GM11168 (cell line): ENCODE measurements at regions not wholly inside any gene's neighbourhood (a gene's known extent, or its start where the extent isn't known, plus 50 kb on each side); places are given as distances from the start of the nearest gene placed in this dataset.

ENCODE experiments used
- in situ Hi-C: fragments of 300-500 bp; cut with MboI; formaldehyde crosslinking; loops from one replicate; pipeline ENCODE4 v1.12.0; 2022; ENCODE audit warnings: low sequenced_read_pairs; ENCODE audit not compliant: unreplicated experiment

DNA sequence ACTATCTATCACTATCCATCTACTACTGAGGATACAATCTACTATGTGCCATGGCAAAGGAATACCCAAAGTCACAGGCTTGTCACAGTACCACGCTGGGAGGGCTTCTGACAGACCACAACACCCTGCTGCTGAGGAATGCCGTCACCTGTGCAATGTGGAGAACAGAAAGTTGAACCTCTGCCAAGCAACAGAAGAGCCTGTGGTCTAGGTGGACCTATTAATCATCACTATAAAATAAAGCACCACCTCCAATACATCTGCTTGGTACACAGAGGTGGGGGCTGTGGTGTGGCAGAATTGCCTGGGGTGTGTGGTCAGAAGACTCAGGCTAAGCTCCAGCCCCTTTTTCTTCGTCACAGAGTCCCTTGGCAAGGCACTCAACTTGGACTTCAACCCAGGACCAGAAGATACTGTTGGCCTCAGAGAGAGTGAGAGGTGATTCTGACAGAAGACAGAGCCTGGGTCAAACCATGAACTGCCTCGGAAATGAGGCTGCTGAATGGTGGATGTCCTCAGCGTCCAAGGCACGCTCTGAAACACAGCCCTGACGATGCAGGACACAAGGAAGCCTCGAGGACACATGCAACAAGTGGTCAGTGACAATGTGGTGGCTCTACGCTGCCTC lies 189.4 kb upstream of the CHRNA7 start:
- in situ Hi-C loops = loop anchor here (25.0 kb wide), 1 partner anchor 179 kb away; no protein-coding TSS in a partner anchor

DNA sequence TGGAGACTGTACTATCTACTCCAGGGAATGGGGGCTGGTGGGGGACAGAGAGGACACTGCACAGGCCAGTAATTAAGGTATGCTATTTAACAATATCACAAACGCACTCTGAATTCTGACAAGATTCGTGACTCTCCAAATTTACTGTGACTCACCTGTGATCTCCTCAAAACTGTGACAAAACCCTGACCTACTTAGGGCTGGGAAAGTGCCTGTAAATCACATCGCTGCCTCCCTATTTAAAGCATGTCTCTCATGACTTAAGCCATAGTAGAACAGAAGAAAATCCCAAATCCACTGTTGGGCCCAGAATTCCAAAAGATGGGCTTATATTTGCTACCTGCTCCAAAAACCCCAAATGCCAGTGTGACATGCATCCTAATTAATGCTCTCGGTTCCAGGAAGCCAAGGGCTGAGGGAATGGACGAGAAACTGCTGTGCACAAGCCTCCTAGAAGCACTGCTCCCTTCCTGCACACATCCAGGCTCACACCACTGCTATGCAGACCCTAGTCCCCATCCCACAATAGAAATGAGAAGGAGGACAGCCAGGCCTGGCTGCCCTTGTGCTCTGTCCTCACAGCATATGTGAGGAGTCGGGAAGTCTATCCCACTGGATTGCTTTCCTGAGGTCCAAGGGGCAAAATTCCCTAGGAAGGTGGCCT lies 187.7 kb upstream of the CHRNA7 start:
- in situ Hi-C loops = loop anchor here (25.0 kb wide), 1 partner anchor 180 kb away; no protein-coding TSS in a partner anchor

DNA sequence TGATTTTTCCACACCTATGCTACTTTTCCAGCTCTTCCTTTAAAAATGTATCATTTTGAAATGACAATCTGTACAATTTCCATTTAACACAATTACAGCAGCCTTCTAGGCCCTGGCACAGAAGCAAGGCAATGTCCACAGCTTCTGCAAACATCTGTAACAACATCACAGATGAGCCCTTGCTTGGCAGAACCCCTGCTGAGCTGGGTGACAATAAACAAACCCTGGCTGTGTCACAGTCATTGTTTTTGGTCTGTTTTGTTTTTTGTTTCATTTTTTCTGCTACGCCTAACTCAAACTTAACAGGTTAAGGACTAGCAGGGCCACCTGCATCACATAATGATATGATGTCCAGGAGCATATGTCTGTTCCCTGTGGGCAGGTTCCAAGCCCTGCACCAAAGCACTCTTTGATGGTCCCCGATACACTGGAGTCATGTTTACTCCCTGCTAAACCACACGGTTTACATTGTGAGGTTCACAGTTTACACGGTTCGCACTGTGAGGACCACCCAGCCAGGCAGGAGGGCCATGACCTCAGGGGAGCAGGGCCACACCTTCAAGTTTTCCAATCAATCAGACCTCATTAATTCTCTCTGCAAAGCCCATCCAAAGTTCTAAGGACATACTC lies 186.8 kb upstream of the CHRNA7 start:
- in situ Hi-C loops = loop anchor here (25.0 kb wide), 1 partner anchor 181 kb away; no protein-coding TSS in a partner anchor

DNA sequence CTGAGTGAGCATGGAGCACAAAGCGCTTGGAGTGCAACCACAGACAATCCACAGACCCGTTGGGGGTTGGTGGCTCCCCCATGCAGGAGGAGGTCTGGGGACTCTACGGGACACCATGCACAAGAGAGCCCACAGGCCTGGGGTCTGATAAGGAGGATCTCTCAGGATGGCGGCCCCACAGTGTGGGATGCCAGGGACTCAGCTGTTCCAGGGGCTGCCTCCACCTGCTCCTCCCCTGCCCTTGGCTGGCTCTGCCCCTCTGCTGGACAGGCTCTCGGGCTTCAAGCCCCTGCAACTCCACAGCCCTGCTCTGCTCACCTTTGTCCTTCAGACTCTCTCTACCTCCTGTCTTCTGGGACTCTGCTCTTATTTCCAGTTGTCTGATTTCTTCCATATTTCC lies 184.5 kb upstream of the CHRNA7 start:
- in situ Hi-C loops = loop anchor here (25.0 kb wide), 1 partner anchor 183 kb away; no protein-coding TSS in a partner anchor

DNA sequence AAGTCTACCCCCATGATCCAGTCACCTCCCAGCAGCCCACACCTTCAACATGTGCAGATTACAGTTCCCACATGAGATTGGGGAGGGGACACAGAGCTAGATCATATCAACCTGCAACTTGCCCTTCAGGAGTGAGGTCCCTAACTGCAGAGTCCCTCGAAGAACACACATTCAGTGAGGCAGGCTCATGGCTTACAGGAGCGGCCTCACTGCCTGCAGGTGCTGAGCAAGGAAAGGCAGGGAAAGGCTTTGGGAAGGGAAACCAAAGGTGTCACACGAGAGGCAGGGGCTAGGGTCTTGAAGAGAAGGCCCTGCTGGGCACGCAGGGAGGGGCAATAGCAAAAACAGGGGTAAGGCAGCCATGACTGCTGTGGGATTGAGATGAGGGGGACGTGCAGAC lies 182.4 kb upstream of the CHRNA7 start:
- in situ Hi-C loops = loop anchor here (25.0 kb wide), 1 partner anchor 186 kb away; no protein-coding TSS in a partner anchor

DNA sequence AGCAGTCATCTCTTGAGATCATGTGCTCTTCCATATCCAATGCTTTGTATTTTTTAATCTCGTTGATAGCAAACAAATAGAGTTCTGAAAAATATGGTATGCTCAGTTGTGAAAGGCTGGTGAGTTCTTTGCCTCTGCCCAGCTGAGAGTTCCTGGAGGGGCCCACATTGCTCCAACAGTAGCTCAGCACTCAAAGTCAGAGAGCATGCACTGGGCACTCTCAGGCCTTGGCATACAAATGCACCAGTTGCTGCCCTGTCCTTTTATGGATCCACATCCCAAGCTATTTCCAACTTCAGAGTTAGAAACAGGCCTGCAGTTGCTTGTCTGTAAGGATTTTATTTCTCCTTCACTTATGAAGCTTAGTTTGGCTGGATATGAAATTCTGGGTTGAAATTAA lies 181.7 kb upstream of the CHRNA7 start:
- in situ Hi-C loops = loop anchor here (25.0 kb wide), 1 partner anchor 186 kb away; no protein-coding TSS in a partner anchor

DNA sequence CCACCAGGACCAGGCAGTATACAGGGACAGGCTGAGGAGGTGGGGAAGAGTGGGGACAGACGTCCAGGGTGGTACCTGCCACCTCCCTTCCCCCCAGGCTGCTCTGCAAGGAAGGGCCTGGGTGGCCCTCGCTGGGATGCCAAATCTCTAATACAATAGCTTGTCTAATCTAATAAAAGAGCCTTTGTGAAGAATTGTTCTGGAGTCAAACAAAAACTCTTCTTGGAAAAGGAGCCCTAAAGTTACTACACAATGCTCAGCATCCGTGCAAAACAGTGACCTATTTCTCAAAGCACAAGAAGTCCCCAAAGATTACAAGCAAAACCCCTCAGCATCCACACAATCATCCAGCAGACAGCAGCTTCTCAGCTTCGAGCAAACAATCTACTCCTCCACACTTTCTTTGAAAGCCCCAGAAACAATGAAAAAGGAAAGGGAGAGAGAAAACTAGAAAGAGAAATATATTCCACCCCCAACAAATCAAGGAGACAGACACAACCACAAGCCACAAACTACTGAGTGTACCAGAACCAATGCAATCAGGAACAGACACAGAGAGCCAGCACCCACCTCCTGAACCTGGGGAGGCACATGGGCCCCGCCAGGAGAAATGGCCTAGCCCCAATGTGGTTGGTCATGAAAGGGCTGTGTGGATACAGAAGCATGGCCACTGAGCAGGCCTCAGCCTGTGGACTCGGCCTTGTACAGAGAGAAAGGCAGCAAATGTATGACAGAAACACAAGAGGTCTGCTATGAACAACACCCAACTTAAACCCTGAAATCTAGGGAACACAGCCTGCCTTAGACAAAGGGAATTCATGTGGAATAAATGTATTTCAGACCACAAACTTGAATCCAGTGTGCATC lies 177.1 kb upstream of the CHRNA7 start:
- in situ Hi-C loops = no loop called here

DNA sequence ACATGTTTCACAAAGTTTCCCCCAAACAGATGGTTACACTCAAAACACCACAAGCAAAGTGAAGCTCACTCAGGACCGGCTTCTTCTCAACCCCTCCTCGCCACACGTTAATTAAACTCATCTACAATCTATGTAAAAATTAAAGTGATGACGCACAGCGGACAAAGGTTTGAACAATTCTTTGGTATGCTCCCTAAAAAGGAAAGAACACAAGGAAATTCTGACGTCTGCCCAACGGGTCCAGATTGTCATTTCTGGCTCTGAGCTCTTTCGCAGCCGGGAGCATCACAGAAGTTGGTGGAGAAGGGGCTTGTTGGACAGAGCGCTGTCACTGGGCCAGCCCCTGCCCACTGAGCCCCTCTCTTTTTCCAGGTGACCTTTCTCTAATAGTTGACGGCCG lies 173.7 kb upstream of the CHRNA7 start:
- in situ Hi-C loops = no loop called here

DNA sequence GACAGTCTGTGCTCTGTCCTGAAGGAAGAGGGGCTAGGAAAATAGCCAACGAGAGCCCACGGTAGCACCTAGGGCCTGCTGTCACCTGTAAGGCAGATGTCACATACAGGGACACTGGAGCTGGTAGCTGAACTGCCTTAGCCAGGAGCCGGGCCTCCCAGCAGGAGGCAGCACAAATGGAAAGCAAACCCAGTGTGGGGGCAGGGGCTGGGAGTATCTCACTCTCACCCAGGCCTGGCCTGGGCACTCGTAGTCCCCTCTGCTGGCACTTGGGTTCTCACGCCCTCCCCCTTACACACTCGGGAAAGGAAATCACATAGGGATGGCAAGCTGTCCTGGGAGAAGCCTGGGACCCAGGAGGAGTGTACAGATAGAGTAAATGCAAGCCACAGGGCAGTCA lies 173.1 kb upstream of the CHRNA7 start:
- in situ Hi-C loops = no loop called here

DNA sequence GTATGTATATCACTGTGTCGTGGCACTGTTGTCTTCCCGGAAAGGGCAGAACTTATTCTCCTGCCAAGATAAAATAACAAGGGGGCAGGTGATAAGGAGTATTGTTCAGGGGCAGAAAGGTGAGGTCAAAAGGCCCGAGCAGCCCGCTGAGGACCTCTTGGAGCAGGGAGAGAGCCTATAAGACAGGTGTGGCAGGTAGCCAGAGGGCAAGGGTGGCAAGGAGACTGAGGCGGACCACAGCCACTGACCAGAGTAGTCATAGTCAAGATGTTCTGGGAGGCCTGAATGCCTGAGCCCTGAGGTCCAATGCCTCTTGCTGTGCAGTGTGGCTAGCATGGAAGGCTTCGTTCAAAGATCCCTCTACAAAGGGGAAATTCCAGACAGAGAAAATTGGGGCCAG lies 172.3 kb upstream of the CHRNA7 start:
- in situ Hi-C loops = no loop called here

DNA sequence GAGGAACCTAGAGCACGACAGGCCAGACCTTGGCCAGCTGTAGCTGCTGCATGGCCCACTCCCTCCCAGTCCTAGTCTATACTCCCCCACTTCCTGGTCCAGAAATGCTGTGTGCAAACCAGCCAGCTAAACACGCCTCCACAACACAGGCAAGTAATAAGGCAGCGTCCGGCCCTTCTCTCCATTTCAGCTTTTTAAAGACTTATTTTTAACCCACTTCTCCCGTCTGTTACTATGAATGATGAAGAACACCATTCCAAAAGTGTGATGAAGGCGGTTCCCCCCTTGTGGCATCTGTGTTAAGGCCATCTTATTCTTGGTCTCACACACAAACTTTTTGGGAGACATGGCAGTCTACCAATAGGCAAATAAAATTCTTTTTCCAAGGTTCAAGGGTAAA lies 164.1 kb upstream of the CHRNA7 start:
- in situ Hi-C loops = no loop called here

DNA sequence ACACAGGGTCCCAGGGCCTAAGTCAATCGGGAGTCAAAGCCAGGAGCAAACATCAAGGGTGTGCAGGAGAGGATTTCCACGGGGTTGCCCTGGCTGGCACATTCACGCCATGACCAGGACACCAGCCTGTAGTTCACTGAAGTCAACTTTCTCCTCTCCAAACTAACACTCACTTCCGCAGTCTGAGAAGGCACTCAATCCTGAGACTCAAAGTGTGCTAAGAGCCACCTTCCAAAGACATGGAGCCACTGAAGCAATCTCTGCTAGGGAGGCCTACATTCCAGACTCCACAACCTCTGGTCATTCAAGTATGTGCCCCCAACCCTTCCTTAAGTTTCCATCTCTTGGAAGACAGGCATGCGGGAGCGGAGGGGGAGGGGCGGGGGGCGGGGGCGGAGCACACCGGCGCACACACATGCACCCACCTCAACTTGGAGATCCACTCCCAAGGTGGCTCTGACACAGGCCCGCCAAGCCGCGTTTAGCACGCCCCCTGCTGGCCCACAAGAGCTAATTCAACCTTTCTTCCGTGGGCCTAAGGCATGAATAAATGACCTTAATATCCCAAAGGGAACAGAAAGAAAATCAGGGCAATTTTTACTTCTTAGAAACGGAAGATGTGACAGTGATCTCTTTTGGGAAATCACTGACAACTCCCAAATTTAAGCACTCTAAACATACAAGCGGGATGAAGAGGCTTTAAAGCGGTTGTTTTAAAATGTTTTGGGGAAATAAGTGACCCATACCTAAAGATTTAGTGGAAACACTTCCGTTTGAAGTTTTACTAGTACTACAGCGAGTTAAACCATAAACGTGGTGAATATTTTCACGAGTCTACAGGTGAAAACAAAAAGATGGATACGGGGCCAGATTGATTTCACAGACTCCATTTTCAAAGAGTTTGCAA lies 162.5 kb upstream of the CHRNA7 start:
- in situ Hi-C loops = no loop called here

DNA sequence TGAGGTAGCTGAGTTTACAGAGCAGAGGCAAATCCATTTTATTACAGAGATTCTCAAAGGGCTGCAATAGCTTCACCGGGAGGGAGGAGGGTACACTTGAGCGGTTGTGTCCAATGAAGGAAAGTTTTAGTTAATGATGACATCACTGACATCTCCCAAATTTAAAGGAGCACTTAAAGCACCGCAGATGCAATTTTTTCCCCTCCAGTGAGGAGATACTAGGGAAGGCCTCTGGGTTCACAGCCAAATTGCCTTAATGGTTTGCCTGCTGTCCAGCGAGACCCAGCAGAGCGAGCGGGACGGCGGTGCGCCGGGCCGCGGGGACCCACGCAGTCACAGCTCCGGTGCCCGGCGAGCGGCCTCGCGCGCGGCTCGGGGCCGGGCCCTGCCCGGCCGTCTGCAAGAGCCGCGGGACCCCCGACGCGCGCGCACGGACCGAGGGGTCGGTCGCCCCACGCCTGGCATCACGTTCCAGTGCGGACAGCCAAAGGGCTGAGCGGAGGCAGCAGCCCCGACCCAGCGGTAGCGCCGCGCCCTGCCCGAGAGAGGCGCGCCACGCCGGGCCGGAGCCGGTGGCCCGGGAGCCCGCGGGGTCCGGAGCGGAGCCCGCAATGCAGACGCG lies 160.5 kb upstream of the CHRNA7 start:
- in situ Hi-C loops = no loop called here

DNA sequence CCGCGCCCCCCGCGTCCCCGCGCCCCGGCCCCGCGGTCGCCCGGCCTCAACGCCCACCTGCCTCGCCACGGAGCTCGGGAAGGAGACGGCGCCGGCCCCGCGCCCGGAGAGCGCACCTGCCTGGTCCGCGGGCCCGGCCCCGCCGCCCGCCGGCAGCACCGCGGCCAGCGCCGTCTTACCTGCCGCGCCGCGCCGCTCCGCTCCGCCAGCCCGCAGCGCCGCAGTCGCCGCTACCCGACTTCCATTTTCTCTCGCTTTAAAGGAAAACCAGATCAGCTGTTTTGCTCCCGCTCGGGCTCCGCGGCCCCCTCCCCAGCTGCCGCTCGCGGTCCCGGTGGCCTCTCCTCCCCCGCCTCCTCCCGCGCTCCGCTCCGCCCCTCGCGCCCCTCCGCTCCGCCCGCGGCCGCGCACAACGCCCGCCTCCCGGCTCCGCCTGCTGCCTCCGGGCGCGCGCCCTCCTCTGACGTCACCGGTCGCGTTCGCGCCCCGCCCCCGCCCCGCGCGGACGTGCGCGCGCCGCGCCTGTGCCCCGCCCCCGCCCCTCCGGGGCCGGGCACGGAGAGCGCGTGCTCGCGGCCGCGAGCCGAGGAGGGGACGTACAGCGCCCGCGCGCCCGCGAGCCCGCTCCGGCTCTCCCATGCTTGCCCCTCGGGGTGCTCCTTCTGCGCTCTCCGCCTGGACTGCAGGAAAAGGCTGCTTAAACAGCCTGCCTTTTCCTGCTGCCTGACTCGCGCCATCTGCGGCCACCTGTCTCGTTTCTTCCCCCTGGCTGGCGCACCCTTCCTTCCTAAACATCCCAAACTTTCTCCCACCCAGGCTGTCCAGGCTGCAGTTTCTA lies 159.8 kb upstream of the CHRNA7 start, which contains the start of gene OTUD7A:
TSS of gene OTUD7A (minus strand) at position 346 of the 838 bp plus-strand sequence.
- in situ Hi-C loops = no loop called here

DNA sequence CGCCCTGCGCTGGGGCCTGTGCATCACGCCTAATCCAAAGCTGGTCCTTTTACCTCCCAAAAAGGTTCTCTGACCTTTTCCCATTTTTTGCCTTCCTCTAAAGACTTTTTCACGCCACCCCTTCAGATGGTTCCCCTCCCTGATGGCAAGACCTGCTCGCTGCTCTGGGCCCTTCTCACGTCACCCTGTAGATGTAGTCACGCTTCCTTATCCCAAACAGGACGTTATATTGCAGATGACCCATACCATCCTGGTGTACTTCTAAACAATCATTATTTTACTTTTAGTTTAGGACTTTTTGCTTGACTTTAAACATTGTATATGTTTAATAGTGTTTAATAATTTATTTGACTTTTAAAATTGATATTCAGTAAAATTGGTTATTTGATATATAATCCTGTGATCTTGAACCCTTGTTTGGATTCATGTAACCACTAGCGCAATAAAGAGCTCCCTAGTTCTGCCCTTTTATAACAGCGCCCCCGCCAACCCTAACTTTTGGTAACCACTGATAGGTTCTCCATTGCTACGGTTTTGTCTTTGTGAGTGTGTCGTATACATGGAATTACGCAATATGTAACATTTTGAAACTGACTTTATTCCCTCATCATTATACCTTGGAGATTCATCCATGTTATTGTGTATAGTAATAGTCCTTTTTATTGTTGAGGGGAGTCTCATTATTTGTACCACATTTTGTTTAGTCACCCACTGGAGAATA lies 159.0 kb upstream of the CHRNA7 start:
- in situ Hi-C loops = no loop called here

DNA sequence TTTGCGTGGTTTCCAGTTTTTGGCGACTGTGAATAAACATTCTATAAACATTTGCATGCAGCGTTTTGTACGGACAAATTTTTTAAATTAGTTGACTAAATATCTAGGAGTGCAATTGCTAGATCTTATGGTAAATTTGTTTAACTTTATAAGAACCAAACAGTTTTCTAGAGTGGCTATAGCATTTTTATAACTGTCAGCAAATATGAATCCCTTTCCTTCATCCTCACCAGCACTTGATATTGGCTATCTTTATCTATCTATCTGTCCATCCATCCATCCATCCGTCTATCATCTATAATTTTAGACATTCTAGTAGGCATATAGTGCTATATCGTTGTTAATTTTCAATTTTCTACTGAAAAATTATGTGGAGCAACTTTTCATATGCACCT lies 158.4 kb upstream of the CHRNA7 start:
- in situ Hi-C loops = no loop called here

DNA sequence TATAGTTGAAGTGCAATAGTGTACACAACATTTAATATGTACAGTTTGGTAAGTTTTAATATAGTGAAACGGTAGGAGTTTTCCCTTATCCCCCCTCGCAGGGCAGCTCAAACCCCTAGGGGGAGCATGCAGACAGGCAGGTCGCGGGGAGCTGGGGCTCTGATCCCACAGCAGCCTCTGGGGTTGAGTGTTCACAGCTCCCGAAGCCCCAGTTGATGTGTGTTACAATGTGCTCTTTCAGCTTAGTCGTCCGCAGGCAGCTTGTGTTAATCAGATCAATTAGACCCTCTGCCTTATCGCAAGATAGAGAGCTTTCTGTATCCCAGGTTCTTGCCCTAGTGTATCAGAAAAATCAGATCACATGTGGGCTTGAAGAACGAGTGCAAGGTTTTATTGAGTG lies 143.1 kb upstream of the CHRNA7 start:
- in situ Hi-C loops = no loop called here
